ENCODE measurements at regions not wholly inside any gene's neighbourhood (a gene's known extent, or its start where the extent isn't known, plus 50 kb on each side); places are given as distances from the start of the nearest gene placed in this dataset.
A peak's percentile ranks its signal among the peaks of the same experiment; 100 is the strongest.

DNA sequence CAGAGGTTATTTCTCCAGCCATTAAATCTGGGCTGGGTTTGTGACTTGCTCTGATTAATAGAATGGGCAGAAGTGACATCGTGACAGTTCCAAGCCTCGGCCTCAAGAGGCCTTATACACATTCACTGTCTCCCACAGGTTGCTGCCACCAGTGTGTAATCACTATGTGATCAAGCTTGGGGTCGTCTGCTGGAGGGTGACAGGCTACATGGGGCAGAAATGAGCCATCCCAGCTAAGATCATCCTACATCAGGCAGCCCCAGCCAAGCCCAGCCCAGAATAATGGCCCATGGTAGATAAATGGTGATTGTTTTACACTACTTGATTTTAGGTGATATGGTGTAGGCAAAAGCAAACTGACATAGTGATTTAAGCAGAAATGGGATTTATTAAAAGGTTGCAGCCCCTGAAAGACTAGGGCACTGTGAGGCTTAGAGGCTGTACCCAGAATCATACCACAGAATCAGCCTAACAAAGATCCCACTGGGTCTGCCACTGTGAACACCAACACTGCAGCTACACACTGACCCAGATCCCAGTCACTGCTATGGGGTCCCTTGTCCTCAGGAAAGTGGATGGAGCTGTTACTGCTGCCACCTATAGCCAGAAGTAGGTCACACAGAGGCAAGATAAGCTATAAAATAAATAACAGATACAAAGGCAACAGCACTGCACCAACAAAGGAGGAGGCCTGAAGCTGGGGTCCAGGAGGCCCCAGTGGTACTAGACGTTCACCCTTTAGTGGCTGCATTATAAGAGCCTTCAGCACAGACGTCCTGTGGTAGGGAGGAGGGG lies 159.6 kb upstream of the RBPJ start:
- DNase-seq (ENCODE audit: low read depth): no peak
- TF ChIP-seq, protein P1, sequence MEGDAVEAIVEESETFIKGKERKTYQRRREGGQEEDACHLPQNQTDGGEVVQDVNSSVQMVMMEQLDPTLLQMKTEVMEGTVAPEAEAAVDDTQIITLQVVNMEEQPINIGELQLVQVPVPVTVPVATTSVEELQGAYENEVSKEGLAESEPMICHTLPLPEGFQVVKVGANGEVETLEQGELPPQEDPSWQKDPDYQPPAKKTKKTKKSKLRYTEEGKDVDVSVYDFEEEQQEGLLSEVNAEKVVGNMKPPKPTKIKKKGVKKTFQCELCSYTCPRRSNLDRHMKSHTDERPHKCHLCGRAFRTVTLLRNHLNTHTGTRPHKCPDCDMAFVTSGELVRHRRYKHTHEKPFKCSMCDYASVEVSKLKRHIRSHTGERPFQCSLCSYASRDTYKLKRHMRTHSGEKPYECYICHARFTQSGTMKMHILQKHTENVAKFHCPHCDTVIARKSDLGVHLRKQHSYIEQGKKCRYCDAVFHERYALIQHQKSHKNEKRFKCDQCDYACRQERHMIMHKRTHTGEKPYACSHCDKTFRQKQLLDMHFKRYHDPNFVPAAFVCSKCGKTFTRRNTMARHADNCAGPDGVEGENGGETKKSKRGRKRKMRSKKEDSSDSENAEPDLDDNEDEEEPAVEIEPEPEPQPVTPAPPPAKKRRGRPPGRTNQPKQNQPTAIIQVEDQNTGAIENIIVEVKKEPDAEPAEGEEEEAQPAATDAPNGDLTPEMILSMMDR (IDR thresholded peaks at IDR 0.05; ENCODE audit: insufficient read depth, low read depth, low read length, missing control alignments): no peak
- no peak overlapping the region for H3K4me3 ChIP-seq (ENCODE audit: low read length)

GRCh38 chr4:26162101-26162500 lies 158.7 kb upstream of the RBPJ start:
- TF ChIP-seq, protein P1 (IDR thresholded peaks at IDR 0.05; ENCODE audit: insufficient read depth, low read depth, low read length, missing control alignments): no peak
- no peak for DNase-seq (ENCODE audit: low read depth)
- H3K4me3 ChIP-seq (ENCODE audit: low read length): no peak overlapping the region

DNA sequence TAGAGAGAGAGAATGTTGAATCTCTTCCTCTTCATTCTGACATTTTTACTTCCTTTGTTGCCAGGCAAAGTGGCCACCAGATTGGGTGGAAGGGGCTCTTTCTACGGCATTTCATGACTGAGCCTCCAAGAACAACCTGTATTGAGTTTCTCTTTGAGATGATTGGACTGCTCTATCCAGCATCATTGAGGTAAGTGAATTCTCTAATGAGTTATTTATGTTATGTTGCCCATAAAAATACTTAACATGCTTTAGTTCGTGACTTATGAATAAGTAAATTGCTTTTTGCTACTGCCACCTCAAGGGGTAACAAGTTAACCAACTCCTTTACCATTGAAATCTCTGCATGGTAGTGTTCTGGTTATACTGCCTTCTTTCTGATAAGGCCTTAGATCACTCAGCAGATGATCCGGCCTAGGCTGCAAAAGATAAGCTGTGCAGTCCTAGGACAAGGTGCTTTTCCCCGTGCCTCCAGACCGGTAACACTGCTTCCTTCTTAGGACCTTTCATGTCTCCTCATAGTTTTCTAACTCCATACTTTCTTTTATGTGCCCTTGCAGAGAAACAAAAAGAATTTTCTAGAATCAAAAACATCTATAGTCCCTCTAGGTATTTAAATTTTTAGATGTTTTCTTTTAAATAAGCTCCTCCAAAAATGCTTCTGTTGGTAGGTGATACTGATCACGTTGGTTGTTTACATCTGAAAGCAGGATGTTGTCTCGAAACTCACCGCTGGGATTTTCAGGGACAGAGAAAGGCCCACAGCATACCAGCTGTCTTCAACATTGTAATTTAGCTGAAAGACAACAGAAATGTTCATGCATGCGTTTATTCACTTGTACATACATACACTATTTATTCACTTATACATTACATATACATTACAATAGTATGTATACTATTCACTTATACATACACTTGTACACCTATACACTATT lies 157.1 kb upstream of the RBPJ start:
- no peak for DNase-seq (ENCODE audit: low read depth)
- TF ChIP-seq, protein P1 (IDR thresholded peaks at IDR 0.05; ENCODE audit: insufficient read depth, low read depth, low read length, missing control alignments): no peak
- no peak overlapping the region for H3K4me3 ChIP-seq (ENCODE audit: low read length)

DNA sequence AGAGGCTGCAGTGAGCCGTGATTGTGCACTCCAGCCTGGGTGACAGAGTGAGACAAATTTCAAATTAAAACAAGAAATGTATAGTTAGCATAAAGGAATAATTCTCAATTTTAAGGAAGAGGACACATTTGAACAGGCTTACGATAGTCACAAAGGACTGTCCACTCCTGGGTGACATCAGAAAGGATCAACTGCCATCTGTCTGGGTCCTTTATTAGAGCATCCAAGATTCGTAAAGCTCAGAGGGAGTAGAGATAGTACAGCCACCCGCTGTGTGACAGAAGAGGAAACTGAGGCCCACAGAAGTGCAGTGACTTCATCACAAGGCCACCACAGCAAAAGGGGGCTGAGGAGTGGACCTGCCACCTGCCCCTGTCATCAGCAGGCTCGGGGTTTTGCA lies 149.3 kb upstream of the RBPJ start:
- TF ChIP-seq, protein P1 (IDR thresholded peaks at IDR 0.05; ENCODE audit: insufficient read depth, low read depth, low read length, missing control alignments): no peak
- DNase-seq (ENCODE audit: low read depth): no peak
- no peak overlapping the region for H3K4me3 ChIP-seq (ENCODE audit: low read length)

DNA sequence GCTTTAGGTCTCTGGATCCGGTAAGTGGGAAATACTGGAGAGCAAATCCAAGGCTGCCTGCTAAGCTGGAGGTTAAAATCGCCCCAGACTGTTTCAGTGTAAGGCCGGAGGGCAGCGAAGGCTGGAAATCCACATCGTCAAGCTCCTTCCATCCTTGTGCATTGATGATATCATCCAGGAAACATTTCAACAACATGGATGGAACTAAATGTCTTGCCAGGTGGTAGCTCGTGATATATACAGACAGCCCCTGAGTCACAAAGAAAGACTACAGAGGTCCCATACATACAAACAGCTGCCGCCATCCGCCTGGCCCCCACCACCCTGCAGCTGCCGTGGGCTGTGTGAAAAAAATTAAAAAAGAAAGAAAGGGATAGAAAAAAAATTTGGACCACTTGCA lies 148.9 kb upstream of the RBPJ start:
- peak; percentile 56 for DNase-seq (ENCODE audit: low read depth)
- TF ChIP-seq, protein P1 (IDR thresholded peaks at IDR 0.05; ENCODE audit: insufficient read depth, low read depth, low read length, missing control alignments): no peak
- H3K4me3 ChIP-seq (ENCODE audit: low read length): no peak overlapping the region

- no peak for DNase-seq (ENCODE audit: low read depth)
- H3K4me3 ChIP-seq (ENCODE audit: low read length): no peak overlapping the region
- TF ChIP-seq, protein P1 (IDR thresholded peaks at IDR 0.05; ENCODE audit: insufficient read depth, low read depth, low read length, missing control alignments): no peak
Measured at GRCh38 chr4:26173619-26174018, 147.2 kb upstream of the RBPJ start.
